Osteocyte (in vitro differentiated cells): ENCODE measurements at regions not wholly inside any gene's neighbourhood (a gene's known extent, or its start where the extent isn't known, plus 50 kb on each side); places are given as distances from the start of the nearest gene placed in this dataset.

Experiments used
- DNase-seq: peaks from one replicate; pipeline ENCODE4 v3.0.0; 2021; ENCODE audit warnings: mixed read lengths; ENCODE audit not compliant: unreplicated experiment; ENCODE audit errors: extremely low spot score
- H3K27ac Mint-ChIP-seq: one replicate; pipeline ENCODE4 v1.8.0; 2021; ENCODE audit warnings: mild to moderate bottlenecking, mixed read lengths; ENCODE audit not compliant: unreplicated experiment
- H3K27me3 Mint-ChIP-seq: one replicate; pipeline ENCODE4 v1.8.0; 2021; ENCODE audit warnings: mixed read lengths; ENCODE audit not compliant: unreplicated experiment
- H3K36me3 Mint-ChIP-seq: one replicate; pipeline ENCODE4 v1.8.0; 2021; ENCODE audit warnings: mixed read lengths; ENCODE audit not compliant: unreplicated experiment
- H3K4me1 Mint-ChIP-seq: one replicate; pipeline ENCODE4 v1.8.0; 2021; ENCODE audit warnings: mixed read lengths; ENCODE audit not compliant: unreplicated experiment
- H3K4me3 Mint-ChIP-seq: one replicate; pipeline ENCODE4 v1.8.0; 2021; ENCODE audit warnings: mild to moderate bottlenecking, moderate library complexity, mixed read lengths; ENCODE audit not compliant: unreplicated experiment
- H3K9me3 Mint-ChIP-seq: one replicate; pipeline ENCODE4 v1.8.0; 2021; ENCODE audit warnings: mixed read lengths; ENCODE audit not compliant: unreplicated experiment
- TF ChIP-seq, protein P1 (sequence below): fragments of 200-600 bp; sonication (generic); IDR thresholded peaks from 2 replicates; pipeline ENCODE4 v1.5.0; 2021; ENCODE audit warnings: antibody characterized with exemption, mild to moderate bottlenecking, moderate library complexity

DNA sequence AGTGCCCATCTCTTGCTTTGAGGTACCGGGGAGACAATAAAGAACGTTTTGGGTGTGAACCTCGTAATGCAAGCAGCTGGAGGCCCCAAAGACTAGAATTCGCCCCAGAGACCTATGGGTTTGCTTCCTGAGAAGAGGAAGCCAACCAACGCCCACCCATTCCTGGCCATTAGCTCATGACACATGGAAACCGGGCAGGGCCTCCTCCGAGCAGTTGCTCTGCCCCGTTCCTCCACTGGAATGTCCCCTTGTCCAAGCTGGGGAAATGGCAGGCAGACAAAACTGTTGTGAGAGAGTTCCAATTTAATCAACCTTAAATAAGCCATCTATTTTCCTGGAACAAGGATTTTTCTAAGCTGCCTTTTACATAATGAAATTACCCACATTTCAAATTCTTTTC, 250.9 kb upstream of the IGF1R start:
- TF ChIP-seq, protein P1, sequence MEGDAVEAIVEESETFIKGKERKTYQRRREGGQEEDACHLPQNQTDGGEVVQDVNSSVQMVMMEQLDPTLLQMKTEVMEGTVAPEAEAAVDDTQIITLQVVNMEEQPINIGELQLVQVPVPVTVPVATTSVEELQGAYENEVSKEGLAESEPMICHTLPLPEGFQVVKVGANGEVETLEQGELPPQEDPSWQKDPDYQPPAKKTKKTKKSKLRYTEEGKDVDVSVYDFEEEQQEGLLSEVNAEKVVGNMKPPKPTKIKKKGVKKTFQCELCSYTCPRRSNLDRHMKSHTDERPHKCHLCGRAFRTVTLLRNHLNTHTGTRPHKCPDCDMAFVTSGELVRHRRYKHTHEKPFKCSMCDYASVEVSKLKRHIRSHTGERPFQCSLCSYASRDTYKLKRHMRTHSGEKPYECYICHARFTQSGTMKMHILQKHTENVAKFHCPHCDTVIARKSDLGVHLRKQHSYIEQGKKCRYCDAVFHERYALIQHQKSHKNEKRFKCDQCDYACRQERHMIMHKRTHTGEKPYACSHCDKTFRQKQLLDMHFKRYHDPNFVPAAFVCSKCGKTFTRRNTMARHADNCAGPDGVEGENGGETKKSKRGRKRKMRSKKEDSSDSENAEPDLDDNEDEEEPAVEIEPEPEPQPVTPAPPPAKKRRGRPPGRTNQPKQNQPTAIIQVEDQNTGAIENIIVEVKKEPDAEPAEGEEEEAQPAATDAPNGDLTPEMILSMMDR, result no peak
- Mint-ChIP-seq H3K4me3 (no peak overlapping the region), H3K36me3 (no peaks in the 10 kb centered on the region), H3K27ac (no peak overlapping the region), H3K4me1 (no peaks in the 10 kb centered on the region), H3K9me3 (no peaks in the 10 kb centered on the region), H3K27me3 (peaks cover 6% of the 10 kb centered on the region)
- DNase-seq, result no peak

DNA sequence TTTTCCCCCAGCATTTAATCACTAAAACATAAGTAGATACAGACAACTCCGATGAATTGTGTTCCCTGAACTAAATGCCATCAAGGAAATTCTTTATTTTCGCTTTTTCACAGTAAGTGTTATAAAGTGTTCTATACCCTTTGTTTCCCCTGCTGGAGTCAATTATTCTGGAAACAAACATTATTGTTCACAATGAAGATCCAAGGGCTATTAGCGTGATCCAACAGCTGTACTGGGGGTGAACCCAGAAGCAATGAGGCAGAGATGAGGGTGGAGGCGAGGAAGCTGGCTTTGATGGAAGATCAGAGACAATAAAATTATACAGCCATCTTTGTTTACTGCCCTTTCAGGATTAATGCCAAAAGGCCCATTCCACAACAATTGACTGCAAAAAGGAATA, 250.3 kb upstream of the IGF1R start:
- no peaks in the 10 kb centered on the region for H3K36me3 Mint-ChIP-seq
- H3K9me3 Mint-ChIP-seq, result no peaks in the 10 kb centered on the region
- TF ChIP-seq, protein P1, result no peak
- no peak overlapping the region for H3K27ac Mint-ChIP-seq
- H3K4me1 Mint-ChIP-seq, result no peaks in the 10 kb centered on the region
- peaks cover 6% of the 10 kb centered on the region for H3K27me3 Mint-ChIP-seq
- DNase-seq, result no peak
- H3K4me3 Mint-ChIP-seq, result no peak overlapping the region

DNA sequence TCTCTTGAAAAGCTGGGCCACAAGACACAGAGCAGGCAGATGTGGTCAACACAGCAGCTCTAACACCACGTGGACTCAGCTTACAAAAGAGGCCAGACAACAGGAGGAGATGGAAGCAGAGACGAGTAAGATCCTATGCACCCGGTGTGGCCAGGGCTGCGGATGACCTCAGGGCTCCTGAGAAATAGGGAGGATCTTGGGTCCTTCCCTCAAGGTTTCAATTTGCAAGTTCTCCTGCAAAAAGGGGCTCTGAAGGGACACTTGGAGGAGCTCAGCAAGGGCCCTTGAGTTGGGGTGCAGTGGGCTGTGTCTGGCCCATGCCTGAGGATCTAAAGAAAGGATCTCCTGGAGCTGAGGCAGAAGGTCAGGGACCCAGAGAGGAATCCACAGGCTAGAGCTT, 249.5 kb upstream of the IGF1R start:
- no peak for DNase-seq
- Mint-ChIP-seq H3K4me1 (no peaks in the 10 kb centered on the region), H3K36me3 (no peaks in the 10 kb centered on the region), H3K27me3 (peaks cover 5% of the 10 kb centered on the region), H3K9me3 (no peaks in the 10 kb centered on the region), H3K4me3 (no peak overlapping the region), H3K27ac (no peak overlapping the region)
- TF ChIP-seq, protein P1, result no peak

DNA sequence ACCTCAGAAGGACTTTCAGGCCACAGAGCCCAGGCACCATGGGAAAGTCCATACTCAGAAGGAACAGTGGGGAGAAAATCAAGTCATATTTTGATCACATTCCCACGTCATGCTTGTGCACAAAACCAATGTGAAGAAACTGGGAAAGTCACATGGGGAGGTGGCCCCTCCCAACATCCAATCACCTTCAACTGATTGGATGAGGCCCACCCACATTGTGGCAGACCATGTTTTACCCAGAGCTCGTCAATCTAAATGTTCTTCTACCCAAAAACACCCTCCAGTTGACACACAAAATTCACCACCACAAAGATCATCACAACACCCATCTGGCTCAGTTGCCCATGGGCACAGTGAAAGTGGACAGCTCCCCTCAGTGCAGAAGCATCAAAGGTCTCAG, 248.2 kb upstream of the IGF1R start:
- Mint-ChIP-seq H3K4me3 (no peak overlapping the region), H3K4me1 (no peaks in the 10 kb centered on the region), H3K9me3 (no peaks in the 10 kb centered on the region), H3K36me3 (no peaks in the 10 kb centered on the region), H3K27ac (no peak overlapping the region), H3K27me3 (peaks cover 3% of the 10 kb centered on the region)
- DNase-seq, result no peak
- TF ChIP-seq, protein P1, result no peak

DNA sequence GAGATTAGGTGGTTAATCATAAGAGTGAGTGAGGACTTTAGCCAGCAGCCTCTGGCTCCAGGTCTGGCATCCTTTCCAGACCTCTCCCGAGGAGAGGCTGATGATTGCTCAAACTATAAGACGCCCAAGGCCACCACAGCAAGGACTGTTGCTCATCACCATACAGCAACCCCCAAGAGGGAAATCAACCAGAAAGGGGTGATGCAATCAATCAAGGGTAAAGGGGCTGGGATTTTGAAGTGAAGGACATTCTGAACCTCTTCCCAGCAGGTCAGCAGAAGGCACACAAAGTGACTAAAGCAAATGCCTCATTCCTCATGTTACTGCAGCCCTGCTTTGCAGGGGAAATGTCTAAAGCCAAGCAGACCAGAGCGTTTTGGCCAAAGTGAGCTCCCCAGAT, 247.3 kb upstream of the IGF1R start:
- Mint-ChIP-seq H3K27me3 (peaks cover 3% of the 10 kb centered on the region), H3K36me3 (no peaks in the 10 kb centered on the region), H3K27ac (no peak overlapping the region), H3K9me3 (no peaks in the 10 kb centered on the region), H3K4me1 (no peaks in the 10 kb centered on the region), H3K4me3 (no peak overlapping the region)
- TF ChIP-seq, protein P1, result no peak
- no peak for DNase-seq
